ENCODE measurements at regions not wholly inside any gene's neighbourhood (a gene's known extent, or its start where the extent isn't known, plus 50 kb on each side); places are given as distances from the start of the nearest gene placed in this dataset.

DNA sequence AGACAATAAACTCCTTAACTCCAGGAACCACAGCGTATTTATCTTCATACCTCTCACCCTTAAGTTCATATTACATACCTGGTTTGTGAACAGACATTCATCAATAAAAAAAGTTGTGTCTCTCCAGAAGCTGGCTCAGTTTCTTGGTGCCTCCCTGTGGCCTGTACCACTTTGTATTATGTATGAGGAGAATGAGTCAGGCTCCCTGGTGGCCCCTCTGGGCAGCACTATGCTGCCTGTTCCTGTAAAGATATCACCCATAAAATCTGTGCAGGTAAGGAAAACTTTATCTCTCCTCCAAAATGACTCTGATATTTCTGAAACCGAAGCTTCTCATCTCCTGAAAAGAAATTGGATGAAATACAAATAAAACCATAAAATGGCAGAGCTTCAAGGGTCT lies 198.4 kb upstream of the NT5C1B start (continued):
- TF ChIP-seq, protein P1, sequence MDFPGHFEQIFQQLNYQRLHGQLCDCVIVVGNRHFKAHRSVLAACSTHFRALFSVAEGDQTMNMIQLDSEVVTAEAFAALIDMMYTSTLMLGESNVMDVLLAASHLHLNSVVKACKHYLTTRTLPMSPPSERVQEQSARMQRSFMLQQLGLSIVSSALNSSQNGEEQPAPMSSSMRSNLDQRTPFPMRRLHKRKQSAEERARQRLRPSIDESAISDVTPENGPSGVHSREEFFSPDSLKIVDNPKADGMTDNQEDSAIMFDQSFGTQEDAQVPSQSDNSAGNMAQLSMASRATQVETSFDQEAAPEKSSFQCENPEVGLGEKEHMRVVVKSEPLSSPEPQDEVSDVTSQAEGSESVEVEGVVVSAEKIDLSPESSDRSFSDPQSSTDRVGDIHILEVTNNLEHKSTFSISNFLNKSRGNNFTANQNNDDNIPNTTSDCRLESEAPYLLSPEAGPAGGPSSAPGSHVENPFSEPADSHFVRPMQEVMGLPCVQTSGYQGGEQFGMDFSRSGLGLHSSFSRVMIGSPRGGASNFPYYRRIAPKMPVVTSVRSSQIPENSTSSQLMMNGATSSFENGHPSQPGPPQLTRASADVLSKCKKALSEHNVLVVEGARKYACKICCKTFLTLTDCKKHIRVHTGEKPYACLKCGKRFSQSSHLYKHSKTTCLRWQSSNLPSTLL (IDR thresholded peaks at IDR 0.05): no peak
- no peak for TF ChIP-seq TSC22D4 (tag; IDR thresholded peaks at IDR 0.05)
- TF ChIP-seq, protein P2, sequence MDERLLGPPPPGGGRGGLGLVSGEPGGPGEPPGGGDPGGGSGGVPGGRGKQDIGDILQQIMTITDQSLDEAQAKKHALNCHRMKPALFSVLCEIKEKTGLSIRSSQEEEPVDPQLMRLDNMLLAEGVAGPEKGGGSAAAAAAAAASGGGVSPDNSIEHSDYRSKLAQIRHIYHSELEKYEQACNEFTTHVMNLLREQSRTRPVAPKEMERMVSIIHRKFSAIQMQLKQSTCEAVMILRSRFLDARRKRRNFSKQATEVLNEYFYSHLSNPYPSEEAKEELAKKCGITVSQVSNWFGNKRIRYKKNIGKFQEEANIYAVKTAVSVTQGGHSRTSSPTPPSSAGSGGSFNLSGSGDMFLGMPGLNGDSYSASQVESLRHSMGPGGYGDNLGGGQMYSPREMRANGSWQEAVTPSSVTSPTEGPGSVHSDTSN (CRISPR knock-in tag; IDR thresholded peaks at IDR 0.05; ENCODE audit: low read depth): no peak
- TF ChIP-seq, protein P2 (tag; conservative IDR thresholded peaks at IDR 0.05; ENCODE audit: low read depth): no peak

DNA sequence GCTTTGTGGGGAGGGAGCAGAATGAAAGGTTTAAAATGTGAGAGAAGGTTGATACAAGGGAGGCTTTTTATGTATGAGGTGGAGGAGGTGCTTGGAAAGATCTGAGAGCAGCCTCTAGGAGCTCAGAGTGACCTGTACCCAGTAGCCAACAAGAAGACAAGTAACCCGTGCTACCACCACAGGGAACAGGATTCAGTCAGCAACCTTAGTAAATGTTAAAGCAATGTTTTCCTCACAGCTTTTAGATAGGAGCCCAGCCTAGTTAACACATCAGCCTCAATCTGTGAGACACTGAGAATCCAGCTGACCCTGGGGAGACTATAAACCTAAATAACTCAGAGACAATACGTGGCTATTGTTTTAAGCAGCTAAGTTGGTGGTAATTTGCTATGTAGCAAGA lies 194.9 kb upstream of the NT5C1B start:
- intact Hi-C loops (cut with micrococcal nuclease) (no loop called here), in situ Hi-C loops (cut with MboI) (no loop called here)
- no peaks in the 10 kb centered on the region for H4K20me1 ChIP-seq (replicated peaks; ENCODE audit: control insufficient read depth, insufficient read depth, low read length)
- ATAC-seq (no peak), DNase-seq (ENCODE audit: extremely low read depth in 1 of 4, low spot score in 3 of 4) (no peak), FAIRE-seq (no peak)
- H3K27me3 ChIP-seq (ENCODE audit: control insufficient read depth in 2 of 2, insufficient read depth in 2 of 2, low read length in 2 of 2): no peaks in the 10 kb centered on the region
- no peaks in the 10 kb centered on the region for H3K4me1 ChIP-seq (replicated peaks in 1 of 2; ENCODE audit: control insufficient read depth in 2 of 2, insufficient read depth in 2 of 2, low read length in 2 of 2)
- no peak overlapping the region for H3K4me2 ChIP-seq (ENCODE audit: insufficient read depth, low read length)
- H3K36me3 ChIP-seq (ENCODE audit: control insufficient read depth, insufficient read depth, low read length): no peaks in the 10 kb centered on the region
- H3K9ac ChIP-seq (ENCODE audit: insufficient read depth in 1 of 2, low read depth in 2 of 2, low read length in 2 of 2): no peak overlapping the region
- WGBS (ENCODE audit: insufficient coverage, low coverage, missing lambda C conversion rate): 0% methylated on average over 2 of the region's 2 CpGs
- H3K4me3 ChIP-seq: no peak overlapping the region
- H3K27ac ChIP-seq (ENCODE audit: extremely low read depth, low read depth, low read length): no peak overlapping the region
- no peaks in the 10 kb centered on the region for H3K79me2 ChIP-seq (ENCODE audit: control insufficient read depth, insufficient read depth, low read length)
- H3K9me3 ChIP-seq (replicated peaks; ENCODE audit: control insufficient read depth, insufficient read depth, low read depth, low read length): no peaks in the 10 kb centered on the region
- ChIA-PET CTCF (ENCODE audit: low intra/inter-chr PET ratio) (no interaction called here), POLR2A (no interaction called here)
- no peak overlapping the region for H2AFZ ChIP-seq (ENCODE audit: low read depth, low read length)
- BruUV-seq (replicated peaks): no TSS peak
- H3K9me1 ChIP-seq (ENCODE audit: control insufficient read depth, insufficient read depth, low read length): no peaks in the 10 kb centered on the region
- TF ChIP-seq PHF21A (IDR thresholded peaks at IDR 0.05; ENCODE audit: borderline replicate concordance, low read depth) (no peak), COPS2 (conservative IDR thresholded peaks at IDR 0.05) (no peak), STAT5A (IDR thresholded peaks at IDR 0.05; ENCODE audit: borderline replicate concordance, low read length) (no peak), HCFC1 (IDR thresholded peaks at IDR 0.05; ENCODE audit: low read depth, low read length) (no peak), TEAD1 (CRISPR knock-in tag; IDR thresholded peaks at IDR 0.05) (no peak)
- TF ChIP-seq, protein P3, sequence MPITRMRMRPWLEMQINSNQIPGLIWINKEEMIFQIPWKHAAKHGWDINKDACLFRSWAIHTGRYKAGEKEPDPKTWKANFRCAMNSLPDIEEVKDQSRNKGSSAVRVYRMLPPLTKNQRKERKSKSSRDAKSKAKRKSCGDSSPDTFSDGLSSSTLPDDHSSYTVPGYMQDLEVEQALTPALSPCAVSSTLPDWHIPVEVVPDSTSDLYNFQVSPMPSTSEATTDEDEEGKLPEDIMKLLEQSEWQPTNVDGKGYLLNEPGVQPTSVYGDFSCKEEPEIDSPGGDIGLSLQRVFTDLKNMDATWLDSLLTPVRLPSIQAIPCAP (CRISPR knock-in tag; IDR thresholded peaks at IDR 0.05; ENCODE audit: borderline replicate concordance): no peak
- TF ChIP-seq, protein P4, sequence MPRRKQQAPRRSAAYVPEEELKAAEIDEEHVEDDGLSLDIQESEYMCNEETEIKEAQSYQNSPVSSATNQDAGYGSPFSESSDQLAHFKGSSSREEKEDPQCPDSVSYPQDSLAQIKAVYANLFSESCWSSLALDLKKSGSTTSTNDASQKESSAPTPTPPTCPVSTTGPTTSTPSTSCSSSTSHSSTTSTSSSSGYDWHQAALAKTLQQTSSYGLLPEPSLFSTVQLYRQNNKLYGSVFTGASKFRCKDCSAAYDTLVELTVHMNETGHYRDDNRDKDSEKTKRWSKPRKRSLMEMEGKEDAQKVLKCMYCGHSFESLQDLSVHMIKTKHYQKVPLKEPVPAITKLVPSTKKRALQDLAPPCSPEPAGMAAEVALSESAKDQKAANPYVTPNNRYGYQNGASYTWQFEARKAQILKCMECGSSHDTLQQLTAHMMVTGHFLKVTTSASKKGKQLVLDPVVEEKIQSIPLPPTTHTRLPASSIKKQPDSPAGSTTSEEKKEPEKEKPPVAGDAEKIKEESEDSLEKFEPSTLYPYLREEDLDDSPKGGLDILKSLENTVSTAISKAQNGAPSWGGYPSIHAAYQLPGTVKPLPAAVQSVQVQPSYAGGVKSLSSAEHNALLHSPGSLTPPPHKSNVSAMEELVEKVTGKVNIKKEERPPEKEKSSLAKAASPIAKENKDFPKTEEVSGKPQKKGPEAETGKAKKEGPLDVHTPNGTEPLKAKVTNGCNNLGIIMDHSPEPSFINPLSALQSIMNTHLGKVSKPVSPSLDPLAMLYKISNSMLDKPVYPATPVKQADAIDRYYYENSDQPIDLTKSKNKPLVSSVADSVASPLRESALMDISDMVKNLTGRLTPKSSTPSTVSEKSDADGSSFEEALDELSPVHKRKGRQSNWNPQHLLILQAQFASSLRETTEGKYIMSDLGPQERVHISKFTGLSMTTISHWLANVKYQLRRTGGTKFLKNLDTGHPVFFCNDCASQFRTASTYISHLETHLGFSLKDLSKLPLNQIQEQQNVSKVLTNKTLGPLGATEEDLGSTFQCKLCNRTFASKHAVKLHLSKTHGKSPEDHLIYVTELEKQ (CRISPR knock-in tag; IDR thresholded peaks at IDR 0.05): no peak
